ENCODE measurements at regions not wholly inside any gene's neighbourhood (a gene's known extent, or its start where the extent isn't known, plus 50 kb on each side); places are given as distances from the start of the nearest gene placed in this dataset.

DNA sequence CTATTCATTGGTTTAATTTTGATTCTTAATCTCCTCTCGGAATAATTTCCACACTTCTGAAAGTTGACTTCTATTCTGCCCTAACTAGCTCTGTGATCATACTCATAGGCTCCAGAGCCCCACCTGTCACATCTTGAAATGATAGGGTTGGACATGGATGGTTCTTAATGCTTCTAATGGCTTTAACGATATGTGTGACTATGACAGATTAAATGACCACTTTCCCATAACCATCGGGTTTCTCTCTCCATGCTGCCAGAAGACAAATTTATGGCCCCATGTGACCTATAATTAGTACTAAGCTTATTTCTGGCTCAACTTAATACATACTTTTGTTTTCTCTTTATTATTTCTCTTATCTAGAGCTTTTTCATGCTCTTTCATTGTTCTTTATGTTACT lies 251.1 kb upstream of the TUT7 start:
- TF ChIP-seq, protein P1, sequence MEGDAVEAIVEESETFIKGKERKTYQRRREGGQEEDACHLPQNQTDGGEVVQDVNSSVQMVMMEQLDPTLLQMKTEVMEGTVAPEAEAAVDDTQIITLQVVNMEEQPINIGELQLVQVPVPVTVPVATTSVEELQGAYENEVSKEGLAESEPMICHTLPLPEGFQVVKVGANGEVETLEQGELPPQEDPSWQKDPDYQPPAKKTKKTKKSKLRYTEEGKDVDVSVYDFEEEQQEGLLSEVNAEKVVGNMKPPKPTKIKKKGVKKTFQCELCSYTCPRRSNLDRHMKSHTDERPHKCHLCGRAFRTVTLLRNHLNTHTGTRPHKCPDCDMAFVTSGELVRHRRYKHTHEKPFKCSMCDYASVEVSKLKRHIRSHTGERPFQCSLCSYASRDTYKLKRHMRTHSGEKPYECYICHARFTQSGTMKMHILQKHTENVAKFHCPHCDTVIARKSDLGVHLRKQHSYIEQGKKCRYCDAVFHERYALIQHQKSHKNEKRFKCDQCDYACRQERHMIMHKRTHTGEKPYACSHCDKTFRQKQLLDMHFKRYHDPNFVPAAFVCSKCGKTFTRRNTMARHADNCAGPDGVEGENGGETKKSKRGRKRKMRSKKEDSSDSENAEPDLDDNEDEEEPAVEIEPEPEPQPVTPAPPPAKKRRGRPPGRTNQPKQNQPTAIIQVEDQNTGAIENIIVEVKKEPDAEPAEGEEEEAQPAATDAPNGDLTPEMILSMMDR (IDR thresholded peaks at IDR 0.05; ENCODE audit: control extremely low read depth, extremely low read depth, low read depth, missing control alignments) = no peak
- no peak for DNase-seq (ENCODE audit: extremely low spot score)
- ChIA-PET POLR2A (no interaction called here), CTCF (interaction anchor here (1.4 kb wide), 1 partner anchor 30 kb away, joined by 3 read pairs; no protein-coding TSS in a partner anchor)

DNA sequence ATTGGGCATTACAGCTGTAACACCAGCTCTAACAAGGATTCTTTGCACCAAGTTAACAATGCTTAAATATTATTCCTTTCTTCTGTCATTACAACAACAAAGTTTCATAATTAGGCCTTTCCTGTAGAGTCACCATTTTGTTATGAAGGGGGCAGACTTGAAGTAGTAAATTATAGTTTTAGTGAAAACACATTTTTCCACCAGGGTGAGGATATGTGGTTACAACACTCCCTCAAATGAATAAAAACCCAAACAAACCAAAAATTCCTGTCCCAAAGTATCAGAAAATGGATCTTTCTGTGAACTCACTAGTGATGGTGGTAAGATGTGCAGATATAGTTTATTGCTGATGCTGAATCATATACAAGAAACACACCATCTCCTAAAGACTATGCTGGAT lies 250.5 kb upstream of the TUT7 start:
- DNase-seq (ENCODE audit: extremely low spot score) = no peak
- POLR2A ChIA-PET = no interaction called here
- TF ChIP-seq, protein P1 (IDR thresholded peaks at IDR 0.05; ENCODE audit: control extremely low read depth, extremely low read depth, low read depth, missing control alignments) = no peak
- CTCF ChIA-PET = interaction anchor here (1.4 kb wide), 1 partner anchor 29 kb away, joined by 3 read pairs; no protein-coding TSS in a partner anchor

GRCh38 chr9:86602715-86603114 lies 248.5 kb upstream of the TUT7 start:
- POLR2A ChIA-PET = no interaction called here
- CTCF ChIA-PET = interaction anchor here (1.2 kb wide), 1 partner anchor 60 kb away, joined by 3 read pairs; no protein-coding TSS in a partner anchor

DNA sequence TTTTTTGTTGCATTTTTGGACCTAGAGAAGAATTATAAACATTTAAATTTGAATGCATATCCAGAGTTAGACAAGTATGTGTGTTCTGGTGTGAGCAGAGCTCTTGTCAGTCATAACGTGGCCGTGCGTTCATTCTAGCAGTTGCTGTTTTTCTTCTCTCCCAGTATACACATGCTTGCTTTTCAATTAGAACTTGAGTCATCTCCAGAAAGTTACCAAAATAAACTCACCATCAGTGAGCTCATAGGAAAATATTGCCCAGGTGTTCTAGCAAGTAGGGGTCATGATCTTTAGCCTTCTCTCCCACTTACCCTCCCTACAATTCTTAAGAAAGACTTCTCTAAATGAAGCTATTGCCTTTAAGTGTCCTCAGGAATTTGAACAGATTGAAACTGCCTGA lies 247.5 kb upstream of the TUT7 start:
- no peak for DNase-seq (ENCODE audit: extremely low spot score)
- POLR2A ChIA-PET = no interaction called here

More at GRCh38 chr9:86602715-86603114, 248.5 kb upstream of the TUT7 start:
- DNase-seq (ENCODE audit: extremely low spot score) = no peak
- TF ChIP-seq, protein P1 (IDR thresholded peaks at IDR 0.05; ENCODE audit: control extremely low read depth, extremely low read depth, low read depth, missing control alignments) = no peak

GRCh38 chr9:86600977-86601376 lies 246.8 kb upstream of the TUT7 start:
- TF ChIP-seq, protein P1 (IDR thresholded peaks at IDR 0.05; ENCODE audit: control extremely low read depth, extremely low read depth, low read depth, missing control alignments) = no peak
- DNase-seq (ENCODE audit: extremely low spot score) = no peak
- CTCF ChIA-PET = interaction anchor here (1.1 to 1.4 kb wide), 3 partner anchors 13 to 188 kb away, joined by 3 to 7 read pairs (median 3); no protein-coding TSS in a partner anchor
- POLR2A ChIA-PET = no interaction called here

More for the DNA sequence above, 247.5 kb upstream of the TUT7 start:
- TF ChIP-seq, protein P1 (IDR thresholded peaks at IDR 0.05; ENCODE audit: control extremely low read depth, extremely low read depth, low read depth, missing control alignments) = no peak
- CTCF ChIA-PET = interaction anchor here (1.2 to 1.4 kb wide), 3 partner anchors 13 to 189 kb away, joined by 3 to 7 read pairs (median 3); no protein-coding TSS in a partner anchor

DNA sequence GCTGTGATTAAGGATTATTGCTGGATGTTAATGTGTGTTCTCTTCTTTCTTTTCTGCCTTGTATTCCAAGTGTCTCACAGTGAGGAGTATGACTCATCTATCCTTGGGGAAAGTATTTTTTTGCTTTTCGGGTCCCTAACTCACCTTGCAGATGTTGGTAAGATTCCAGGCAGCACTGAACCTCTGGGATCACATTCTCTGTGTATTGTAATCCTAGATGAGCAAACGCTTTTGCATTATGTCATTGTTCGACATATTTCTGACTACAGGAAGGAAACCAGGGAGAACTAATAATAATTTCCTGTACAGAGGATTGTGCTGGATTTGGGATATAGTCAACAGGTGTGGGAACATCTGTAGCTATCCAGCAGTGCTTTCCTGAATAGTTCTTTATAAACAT lies 246.1 kb upstream of the TUT7 start:
- ChIA-PET CTCF (interaction anchor here (1.1 to 1.4 kb wide), 5 partner anchors 14 to 187 kb away, joined by 3 to 7 read pairs (median 3); no protein-coding TSS in a partner anchor), POLR2A (no interaction called here)
- no peak for DNase-seq (ENCODE audit: extremely low spot score)
- TF ChIP-seq, protein P1 (IDR thresholded peaks at IDR 0.05; ENCODE audit: control extremely low read depth, extremely low read depth, low read depth, missing control alignments) = no peak

Measured in GM10248 (cell line).